ENCODE measurements at regions not wholly inside any gene's neighbourhood (a gene's known extent, or its start where the extent isn't known, plus 50 kb on each side); places are given as distances from the start of the nearest gene placed in this dataset.
A peak's percentile ranks its signal among the peaks of the same experiment; 100 is the strongest.

DNA sequence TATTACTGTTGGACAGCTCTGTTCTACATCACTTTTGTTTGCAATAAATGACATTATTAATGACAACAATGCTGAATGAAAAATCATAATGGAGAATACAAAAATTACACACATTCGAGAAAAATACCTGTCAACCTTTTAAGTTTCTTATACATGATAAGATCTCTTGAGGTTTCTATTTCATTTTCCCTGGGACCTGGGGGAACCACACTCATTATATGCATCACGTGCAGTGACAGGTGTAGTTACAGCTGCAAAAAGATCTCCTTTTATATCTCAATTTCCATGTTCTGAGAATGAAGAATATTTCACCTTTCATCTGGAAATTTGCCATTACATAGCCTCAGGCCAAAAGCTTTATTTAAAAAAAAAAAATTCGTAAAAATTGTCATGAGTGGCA, 1347.0 kb upstream of the AGA start:
- SMC1A ChIA-PET (ENCODE audit: uncharacterized antibody, unreplicated experiment): interaction anchor here (1.0 to 1.7 kb wide), 2 partner anchors 9 to 14 kb away, joined by 3 to 7 read pairs; no protein-coding TSS in a partner anchor
- no TSS peak for BruUV-seq (replicated peaks)
- RAD21 ChIA-PET (ENCODE audit: unreplicated experiment): no interaction called here
- Histone ChIP-seq H3K9me3 (replicated peaks; ENCODE audit: control insufficient read depth, insufficient read depth, low read length) (no peaks in the 10 kb centered on the region), H3K9ac (ENCODE audit: control insufficient read depth, insufficient read depth, low read length) (no peak overlapping the region), H3K27ac (ENCODE audit: control insufficient read depth, insufficient read depth) (no peak overlapping the region), H3K79me2 (ENCODE audit: control insufficient read depth, insufficient read depth, low read length) (no peaks in the 10 kb centered on the region), H3K4me1 (ENCODE audit: control insufficient read depth, insufficient read depth, low read length) (no peaks in the 10 kb centered on the region), H3K36me3 (ENCODE audit: control insufficient read depth in 2 of 2, insufficient read depth in 2 of 2, low read length in 1 of 2) (no peaks in the 10 kb centered on the region), H2AFZ (ENCODE audit: control insufficient read depth, low read depth, low read length) (no peak overlapping the region), H3K4me3 (no peak overlapping the region), H3K27me3 (replicated peaks in 1 of 2; ENCODE audit: control insufficient read depth in 2 of 2, insufficient read depth in 2 of 2, low read length in 1 of 2) (no peaks in the 10 kb centered on the region), H3K4me2 (ENCODE audit: control insufficient read depth, insufficient read depth) (no peak overlapping the region), H4K20me1 (ENCODE audit: control insufficient read depth, insufficient read depth) (no peaks in the 10 kb centered on the region)
- no peak for FAIRE-seq
- intact Hi-C loops (cut with micrococcal nuclease; ENCODE audit: unreplicated experiment) (no loop called here), in situ Hi-C loops (cut with MboI) (no loop called here)
- 2% methylated on average over 3 of the region's 3 CpGs for WGBS (ENCODE audit: insufficient coverage, insufficient replicate concordance, low lambda C conversion rate, missing lambda C conversion rate)
- 0 out of 3 replicates have a peak, but pooled peaks have one; percentile 21 for ATAC-seq
- DNase-seq (ENCODE audit: low read depth, low spot score): no peak
- POLR2A ChIA-PET: no interaction called here
- no peak for TF ChIP-seq ZBED1 (IDR thresholded peaks at IDR 0.05; ENCODE audit: borderline replicate concordance)
- no peak for TF ChIP-seq STAT3 (IDR thresholded peaks at IDR 0.05; ENCODE audit: low read depth, low read length)
- TF ChIP-seq SP1 (IDR thresholded peaks at IDR 0.05; ENCODE audit: low read depth, low read length): no peak
- TF ChIP-seq RAD51 (IDR thresholded peaks at IDR 0.05): peak; percentile 40; the same call in 1 of the 2 replicates
- TF ChIP-seq, protein P1, sequence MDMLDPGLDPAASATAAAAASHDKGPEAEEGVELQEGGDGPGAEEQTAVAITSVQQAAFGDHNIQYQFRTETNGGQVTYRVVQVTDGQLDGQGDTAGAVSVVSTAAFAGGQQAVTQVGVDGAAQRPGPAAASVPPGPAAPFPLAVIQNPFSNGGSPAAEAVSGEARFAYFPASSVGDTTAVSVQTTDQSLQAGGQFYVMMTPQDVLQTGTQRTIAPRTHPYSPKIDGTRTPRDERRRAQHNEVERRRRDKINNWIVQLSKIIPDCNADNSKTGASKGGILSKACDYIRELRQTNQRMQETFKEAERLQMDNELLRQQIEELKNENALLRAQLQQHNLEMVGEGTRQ (IDR thresholded peaks at IDR 0.05; ENCODE audit: borderline replicate concordance, low read depth, low read length): no peak; the same call in 1 of the 2 replicates
- TF ChIP-seq BHLHE40 (IDR thresholded peaks at IDR 0.05; ENCODE audit: borderline replicate concordance in 1 of 2, low read depth in 2 of 2, low read length in 1 of 2): peak; percentile 35 to 62; a peak in 1 of 4 replicates
- TF ChIP-seq EP300 (IDR thresholded peaks at IDR 0.05; ENCODE audit: borderline replicate concordance in 1 of 2, control insufficient read depth in 1 of 2, low read depth in 2 of 2, low read length in 2 of 2): no peak
- no peak for TF ChIP-seq RELA (IDR thresholded peaks at IDR 0.05; ENCODE audit: borderline replicate concordance, partially characterized antibody)
- no peak for TF ChIP-seq RUNX3 (IDR thresholded peaks at IDR 0.05; ENCODE audit: low read length)
- TF ChIP-seq MTA2 (IDR thresholded peaks at IDR 0.05; ENCODE audit: low read depth): no peak
- TF ChIP-seq, protein P2, sequence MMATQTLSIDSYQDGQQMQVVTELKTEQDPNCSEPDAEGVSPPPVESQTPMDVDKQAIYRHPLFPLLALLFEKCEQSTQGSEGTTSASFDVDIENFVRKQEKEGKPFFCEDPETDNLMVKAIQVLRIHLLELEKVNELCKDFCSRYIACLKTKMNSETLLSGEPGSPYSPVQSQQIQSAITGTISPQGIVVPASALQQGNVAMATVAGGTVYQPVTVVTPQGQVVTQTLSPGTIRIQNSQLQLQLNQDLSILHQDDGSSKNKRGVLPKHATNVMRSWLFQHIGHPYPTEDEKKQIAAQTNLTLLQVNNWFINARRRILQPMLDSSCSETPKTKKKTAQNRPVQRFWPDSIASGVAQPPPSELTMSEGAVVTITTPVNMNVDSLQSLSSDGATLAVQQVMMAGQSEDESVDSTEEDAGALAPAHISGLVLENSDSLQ (IDR thresholded peaks at IDR 0.05): no peak
- TF ChIP-seq ASH2L (IDR thresholded peaks at IDR 0.05; ENCODE audit: borderline replicate concordance, low read depth): no peak
- no peak for TF ChIP-seq WRNIP1 (IDR thresholded peaks at IDR 0.05; ENCODE audit: borderline replicate concordance, low read depth, low read length)
- TF ChIP-seq, protein P3, sequence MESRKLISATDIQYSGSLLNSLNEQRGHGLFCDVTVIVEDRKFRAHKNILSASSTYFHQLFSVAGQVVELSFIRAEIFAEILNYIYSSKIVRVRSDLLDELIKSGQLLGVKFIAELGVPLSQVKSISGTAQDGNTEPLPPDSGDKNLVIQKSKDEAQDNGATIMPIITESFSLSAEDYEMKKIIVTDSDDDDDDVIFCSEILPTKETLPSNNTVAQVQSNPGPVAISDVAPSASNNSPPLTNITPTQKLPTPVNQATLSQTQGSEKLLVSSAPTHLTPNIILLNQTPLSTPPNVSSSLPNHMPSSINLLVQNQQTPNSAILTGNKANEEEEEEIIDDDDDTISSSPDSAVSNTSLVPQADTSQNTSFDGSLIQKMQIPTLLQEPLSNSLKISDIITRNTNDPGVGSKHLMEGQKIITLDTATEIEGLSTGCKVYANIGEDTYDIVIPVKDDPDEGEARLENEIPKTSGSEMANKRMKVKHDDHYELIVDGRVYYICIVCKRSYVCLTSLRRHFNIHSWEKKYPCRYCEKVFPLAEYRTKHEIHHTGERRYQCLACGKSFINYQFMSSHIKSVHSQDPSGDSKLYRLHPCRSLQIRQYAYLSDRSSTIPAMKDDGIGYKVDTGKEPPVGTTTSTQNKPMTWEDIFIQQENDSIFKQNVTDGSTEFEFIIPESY (IDR thresholded peaks at IDR 0.05): no peak
- CTCF ChIA-PET: interaction anchor here (1.3 kb wide), 1 partner anchor 9 kb away, joined by 3 read pairs; no protein-coding TSS in a partner anchor

Data from GM12878 (cell line).